ENCODE measurements at regions not wholly inside any gene's neighbourhood (a gene's known extent, or its start where the extent isn't known, plus 50 kb on each side); places are given as distances from the start of the nearest gene placed in this dataset. TPM values are rescaled to one million over a fixed set of nuclear protein-coding genes. Genes with fewer than 3 reads are reported as not detected.

DNA sequence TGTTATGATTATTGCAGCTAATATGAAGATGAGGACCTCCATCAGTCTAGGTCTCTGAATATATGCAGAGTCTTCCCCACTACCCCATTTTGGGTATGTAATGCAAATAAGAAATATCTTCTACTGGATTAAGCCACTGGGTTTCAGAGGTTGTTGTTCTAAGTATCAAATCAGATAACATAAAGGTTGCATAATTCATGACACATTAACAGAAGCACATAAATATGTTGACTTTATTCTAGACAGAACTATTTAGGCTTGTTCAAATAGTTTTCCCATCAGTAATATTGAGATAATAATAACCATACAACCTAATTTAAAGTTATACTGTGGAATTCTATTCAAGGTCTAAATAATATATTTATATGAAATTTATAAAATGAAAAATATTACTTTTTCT, 157.1 kb downstream of the ETV1 start:
- TF ChIP-seq, protein P1, sequence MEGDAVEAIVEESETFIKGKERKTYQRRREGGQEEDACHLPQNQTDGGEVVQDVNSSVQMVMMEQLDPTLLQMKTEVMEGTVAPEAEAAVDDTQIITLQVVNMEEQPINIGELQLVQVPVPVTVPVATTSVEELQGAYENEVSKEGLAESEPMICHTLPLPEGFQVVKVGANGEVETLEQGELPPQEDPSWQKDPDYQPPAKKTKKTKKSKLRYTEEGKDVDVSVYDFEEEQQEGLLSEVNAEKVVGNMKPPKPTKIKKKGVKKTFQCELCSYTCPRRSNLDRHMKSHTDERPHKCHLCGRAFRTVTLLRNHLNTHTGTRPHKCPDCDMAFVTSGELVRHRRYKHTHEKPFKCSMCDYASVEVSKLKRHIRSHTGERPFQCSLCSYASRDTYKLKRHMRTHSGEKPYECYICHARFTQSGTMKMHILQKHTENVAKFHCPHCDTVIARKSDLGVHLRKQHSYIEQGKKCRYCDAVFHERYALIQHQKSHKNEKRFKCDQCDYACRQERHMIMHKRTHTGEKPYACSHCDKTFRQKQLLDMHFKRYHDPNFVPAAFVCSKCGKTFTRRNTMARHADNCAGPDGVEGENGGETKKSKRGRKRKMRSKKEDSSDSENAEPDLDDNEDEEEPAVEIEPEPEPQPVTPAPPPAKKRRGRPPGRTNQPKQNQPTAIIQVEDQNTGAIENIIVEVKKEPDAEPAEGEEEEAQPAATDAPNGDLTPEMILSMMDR (IDR thresholded peaks at IDR 0.05; ENCODE audit: extremely low read depth, low read depth, low read length): no peak
- H3K27ac ChIP-seq (ENCODE audit: low read depth, low read length): no peak overlapping the region
- no peak overlapping the region for H3K4me2 ChIP-seq (ENCODE audit: insufficient read depth, low read length)
- DNase-seq (ENCODE audit: insufficient read length, low spot score, missing footprints): no peak
- H3K4me3 ChIP-seq (ENCODE audit: insufficient read depth, low read length): no peak overlapping the region
- peaks cover 18% of the 10 kb centered on the region for H3K4me1 ChIP-seq (ENCODE audit: insufficient read depth, low read length)
- H3K36me3 ChIP-seq (ENCODE audit: insufficient read depth, low read length): no peaks in the 10 kb centered on the region
- H3K27me3 ChIP-seq (ENCODE audit: insufficient read depth, low read length): no peaks in the 10 kb centered on the region
- no peak overlapping the region for H2AFZ ChIP-seq (ENCODE audit: low read length)
- H4K20me1 ChIP-seq (ENCODE audit: insufficient read depth, low read length): no peaks in the 10 kb centered on the region
- no peaks in the 10 kb centered on the region for H3K9me3 ChIP-seq (ENCODE audit: low read depth, low read length)
- H3K79me2 ChIP-seq (ENCODE audit: insufficient read depth, low read length): no peaks in the 10 kb centered on the region

DNA sequence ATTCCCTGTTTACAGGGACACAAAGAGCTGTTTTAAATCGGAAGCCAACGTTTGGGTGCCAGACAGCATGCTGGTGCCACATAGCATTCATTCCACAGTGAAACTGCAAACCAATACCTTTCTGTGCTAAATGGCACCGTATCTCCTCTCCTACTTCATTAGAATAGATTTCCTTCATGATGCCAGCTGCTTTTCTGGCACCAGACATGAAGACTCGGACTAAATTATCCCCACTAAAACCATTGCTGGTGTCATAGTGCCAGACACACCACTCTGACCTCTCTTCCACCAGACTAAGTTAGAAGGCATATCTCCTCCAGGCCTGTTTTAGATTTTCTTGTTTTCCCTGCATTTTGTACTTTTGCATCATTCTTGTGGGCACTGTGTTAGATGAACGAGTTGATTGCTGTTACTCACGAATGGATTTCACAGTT, 155.1 kb downstream of the ETV1 start:
- no peaks in the 10 kb centered on the region for H3K27me3 ChIP-seq (ENCODE audit: insufficient read depth, low read length)
- TF ChIP-seq, protein P1 (IDR thresholded peaks at IDR 0.05; ENCODE audit: extremely low read depth, low read depth, low read length): no peak
- no peaks in the 10 kb centered on the region for H3K9me3 ChIP-seq (ENCODE audit: low read depth, low read length)
- no peaks in the 10 kb centered on the region for H3K79me2 ChIP-seq (ENCODE audit: insufficient read depth, low read length)
- peaks cover 18% of the 10 kb centered on the region for H3K4me1 ChIP-seq (ENCODE audit: insufficient read depth, low read length)
- H3K36me3 ChIP-seq (ENCODE audit: insufficient read depth, low read length): no peaks in the 10 kb centered on the region
- no peak overlapping the region for H3K4me3 ChIP-seq (ENCODE audit: insufficient read depth, low read length)
- H4K20me1 ChIP-seq (ENCODE audit: insufficient read depth, low read length): no peaks in the 10 kb centered on the region
- peak overlapping the region; percentile 45 for H2AFZ ChIP-seq (ENCODE audit: low read length)
- H3K27ac ChIP-seq (ENCODE audit: low read depth, low read length): no peak overlapping the region
- no peak for DNase-seq (ENCODE audit: insufficient read length, low spot score, missing footprints)
- H3K4me2 ChIP-seq (ENCODE audit: insufficient read depth, low read length): no peak overlapping the region

DNA sequence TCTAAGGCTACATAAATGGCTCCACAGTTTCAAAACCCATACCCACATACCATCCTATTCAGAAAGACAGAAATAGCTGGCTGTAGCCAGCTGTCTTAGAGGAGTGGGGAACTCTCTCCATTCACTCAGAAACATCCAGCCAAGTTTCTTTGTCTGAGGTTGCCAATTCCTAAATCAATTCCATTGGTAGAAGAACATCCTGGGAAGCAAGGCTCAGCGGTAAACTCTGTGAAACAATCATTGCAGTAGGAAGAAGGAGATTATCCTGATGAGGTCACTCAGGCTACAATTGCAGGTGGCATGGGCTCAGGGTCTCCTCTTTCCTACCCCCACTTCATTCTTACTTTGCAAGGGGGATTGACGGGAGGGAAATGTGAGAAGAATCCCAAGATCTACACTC, 154.0 kb downstream of the ETV1 start:
- Histone ChIP-seq H3K4me2 (ENCODE audit: insufficient read depth, low read length) (no peak overlapping the region), H2AFZ (ENCODE audit: low read length) (no peak overlapping the region), H3K4me1 (ENCODE audit: insufficient read depth, low read length) (peaks cover 8% of the 10 kb centered on the region), H3K9me3 (ENCODE audit: low read depth, low read length) (no peaks in the 10 kb centered on the region), H3K4me3 (ENCODE audit: insufficient read depth, low read length) (no peak overlapping the region), H3K27ac (ENCODE audit: low read depth, low read length) (no peak overlapping the region), H3K79me2 (ENCODE audit: insufficient read depth, low read length) (no peaks in the 10 kb centered on the region), H3K27me3 (ENCODE audit: insufficient read depth, low read length) (no peaks in the 10 kb centered on the region), H4K20me1 (ENCODE audit: insufficient read depth, low read length) (no peaks in the 10 kb centered on the region), H3K36me3 (ENCODE audit: insufficient read depth, low read length) (no peaks in the 10 kb centered on the region)
- DNase-seq (ENCODE audit: insufficient read length, low spot score, missing footprints): no peak
- TF ChIP-seq, protein P1 (IDR thresholded peaks at IDR 0.05; ENCODE audit: extremely low read depth, low read depth, low read length): no peak

DNA sequence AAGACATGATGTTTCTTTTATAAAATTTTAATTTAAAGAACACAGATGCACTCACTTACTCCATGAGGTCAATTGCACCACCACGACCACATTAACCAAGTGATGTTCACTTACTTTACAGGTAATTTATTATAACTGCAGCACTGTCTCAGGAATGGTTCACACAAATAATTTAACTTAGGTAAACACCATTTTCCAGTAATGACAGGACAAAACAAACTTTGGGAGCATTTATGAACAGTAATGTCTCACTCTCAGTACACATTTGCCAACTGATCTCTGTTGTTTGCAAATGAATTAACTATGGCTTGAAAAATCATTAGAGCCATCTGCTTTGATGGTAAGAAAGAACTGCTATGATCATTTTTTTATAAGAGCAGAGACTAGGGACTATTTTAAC, 150.4 kb downstream of the ETV1 start:
- H3K36me3 ChIP-seq (ENCODE audit: insufficient read depth, low read length): no peaks in the 10 kb centered on the region

More for the DNA sequence above, 150.4 kb downstream of the ETV1 start:
- TF ChIP-seq, protein P1 (IDR thresholded peaks at IDR 0.05; ENCODE audit: extremely low read depth, low read depth, low read length): no peak
- no peaks in the 10 kb centered on the region for H3K4me1 ChIP-seq (ENCODE audit: insufficient read depth, low read length)
- no peak overlapping the region for H2AFZ ChIP-seq (ENCODE audit: low read length)
- no peaks in the 10 kb centered on the region for H3K79me2 ChIP-seq (ENCODE audit: insufficient read depth, low read length)
- no peaks in the 10 kb centered on the region for H3K27me3 ChIP-seq (ENCODE audit: insufficient read depth, low read length)
- H3K27ac ChIP-seq (ENCODE audit: low read depth, low read length): no peak overlapping the region
- H4K20me1 ChIP-seq (ENCODE audit: insufficient read depth, low read length): no peaks in the 10 kb centered on the region
- H3K4me2 ChIP-seq (ENCODE audit: insufficient read depth, low read length): no peak overlapping the region
- H3K4me3 ChIP-seq (ENCODE audit: insufficient read depth, low read length): no peak overlapping the region
- no peak for DNase-seq (ENCODE audit: insufficient read length, low spot score, missing footprints)
- no peaks in the 10 kb centered on the region for H3K9me3 ChIP-seq (ENCODE audit: low read depth, low read length)

Small RNAs in the stretch of these regions (small RNA-seq; reads per million reads assigned to genes)
- not detected for gene RN7SKP228
